SK-N-SH (cell line): ENCODE measurements at regions not wholly inside any gene's neighbourhood (a gene's known extent, or its start where the extent isn't known, plus 50 kb on each side); places are given as distances from the start of the nearest gene placed in this dataset.

Experiments
- CTCF ChIA-PET: fragments of 300-600, 350-600 bp; formaldehyde crosslinking; extraction: SDS; loops from one replicate; lab custom pipeline; 2021; lab: Yijun Ruan, JAX
- POLR2A ChIA-PET: fragments of 350-600 bp; sonication (Branson Sonifier 250); formaldehyde crosslinking; extraction: SDS; loops from one replicate; lab custom pipeline; 2020; ENCODE audit warnings: antibody characterized with exemption, inconsistent platforms; lab: Yijun Ruan, JAX
- DNase-seq: peaks from one replicate; pipeline ENCODE4 v3.0.0; 2012
- H2AFZ ChIP-seq: fragments of 200-600 bp; sonication (generic); 2 replicates; pipeline ENCODE4 v1.8.1; 2016; ENCODE audit warnings: antibody characterized with exemption, mild to moderate bottlenecking, low read depth
- H3F3A ChIP-seq: fragments of 200-600 bp; sonication (generic); replicated peaks from 2 replicates; pipeline ENCODE3; 2016; ENCODE audit warnings: antibody characterized with exemption, mild to moderate bottlenecking; ENCODE audit not compliant: insufficient read depth
- H3K27ac ChIP-seq, 2 experiments: fragments of 200-500 bp in 1 of 2; fragments of 200-600 bp in 1 of 2; sonication (Bioruptor generic) in 1 of 2; sonication (generic), shearing (Covaris generic) in 1 of 2; 2 replicates each; pipeline versions ENCODE4 v1.5.1 to v1.6.1; 2014 to 2016; ENCODE audit warnings: low read depth in 2 of 2, inconsistent platforms in 1 of 2, low read length in 1 of 2, mild to moderate bottlenecking in 1 of 2, mixed read lengths in 1 of 2
- H3K27me3 ChIP-seq: fragments of 200-600 bp; sonication (generic), shearing (Covaris generic); 2 replicates; pipeline ENCODE4 v1.6.1; 2016; ENCODE audit warnings: mixed run types; ENCODE audit not compliant: insufficient read depth
- H3K36me3 ChIP-seq, 2 experiments: fragments of 200-500 bp in 1 of 2; fragments of 200-600 bp in 1 of 2; sonication (Bioruptor generic) in 1 of 2; sonication (generic) in 1 of 2; replicated peaks in 1 of 2; 2 replicates each; pipeline versions ENCODE3 to v1.5.1; 2014 to 2016; ENCODE audit warnings: low read length in 1 of 2, mild to moderate bottlenecking in 1 of 2; ENCODE audit not compliant: insufficient read depth in 2 of 2, control insufficient read depth in 1 of 2
- H3K4me1 ChIP-seq, 2 experiments: fragments of 200-500 bp in 1 of 2; fragments of 200-600 bp in 1 of 2; sonication (Bioruptor generic) in 1 of 2; sonication (generic), shearing (Covaris generic) in 1 of 2; 2 replicates each; pipeline versions ENCODE4 v1.5.1 to v1.6.1; 2014 to 2016; ENCODE audit warnings: low read depth in 1 of 2, low read length in 1 of 2, mixed run types in 1 of 2; ENCODE audit not compliant: insufficient read depth in 2 of 2, control insufficient read depth in 1 of 2
- H3K4me2 ChIP-seq: fragments of 200-600 bp; sonication (generic), shearing (Covaris generic); 2 replicates; pipeline ENCODE4 v1.6.1; 2017; ENCODE audit warnings: mixed run types
- H3K4me3 ChIP-seq, 2 experiments: fragments of 200-500 bp in 1 of 2; fragments of 200-600 bp in 1 of 2; sonication (Bioruptor generic) in 1 of 2; sonication (generic), shearing (Covaris generic) in 1 of 2; 2 replicates each; pipeline versions ENCODE4 v1.5.1 to v1.8.1; 2014 to 2016; ENCODE audit warnings: low read depth in 2 of 2, inconsistent platforms in 1 of 2, low read length in 1 of 2, mild to moderate bottlenecking in 1 of 2, mixed read lengths in 1 of 2, moderate library complexity in 1 of 2
- H3K79me2 ChIP-seq: fragments of 200-600 bp; sonication (generic); 2 replicates; pipeline ENCODE4 v1.8.1; 2017; ENCODE audit warnings: mild to moderate bottlenecking; ENCODE audit not compliant: insufficient read depth
- H3K9ac ChIP-seq: fragments of 200-600 bp; sonication (generic); 2 replicates; pipeline ENCODE4 v1.6.1; 2017; ENCODE audit warnings: mixed run types
- H3K9me2 ChIP-seq: fragments of 200-600 bp; sonication (generic); 2 replicates; pipeline ENCODE4 v1.6.1; 2017; ENCODE audit warnings: mixed run types
- H3K9me3 ChIP-seq: fragments of 200-600 bp; sonication (generic); 2 replicates; pipeline ENCODE4 v1.6.1; 2017; ENCODE audit warnings: mixed run types, mild to moderate bottlenecking, moderate library complexity
- H4K20me1 ChIP-seq: fragments of 200-600 bp; sonication (generic); 2 replicates; pipeline ENCODE4 v1.6.1; 2017; ENCODE audit warnings: mild to moderate bottlenecking, mixed run types; ENCODE audit not compliant: insufficient read depth
- ELF1 ChIP-seq: IDR thresholded peaks from 2 replicates; pipeline ENCODE4 v1.4.0; 2012
- EP300 ChIP-seq, 2 experiments: IDR thresholded peaks; 2 replicates each; pipeline versions ENCODE4 v1.4.0 to v1.6.1; 2012; ENCODE audit warnings: borderline replicate concordance in 1 of 2, low read depth in 1 of 2, low read length in 1 of 2
- FOXJ3 ChIP-seq: sonication (generic); formaldehyde crosslinking; IDR thresholded peaks from 2 replicates; pipeline ENCODE4 v1.5.1; 2020; ENCODE audit warnings: mild to moderate bottlenecking, missing genetic modification reagents
- GABPA ChIP-seq: IDR thresholded peaks from 2 replicates; pipeline ENCODE4 v1.4.0; 2012; ENCODE audit warnings: low read depth, mild to moderate bottlenecking
- JUND ChIP-seq: IDR thresholded peaks from 2 replicates; pipeline ENCODE4 v1.4.0; 2012
- MEF2A ChIP-seq: IDR thresholded peaks from 2 replicates; pipeline ENCODE4 v1.4.0; 2012; ENCODE audit warnings: low read depth, borderline replicate concordance
- NRF1 ChIP-seq: IDR thresholded peaks from 2 replicates; pipeline ENCODE4 v1.6.1; 2012; ENCODE audit warnings: low read depth, mild to moderate bottlenecking, low read length
- POLR2AphosphoS5 ChIP-seq: IDR thresholded peaks from 2 replicates; pipeline ENCODE4 v1.6.1; 2012; ENCODE audit warnings: low read depth, low read length
- RAD21 ChIP-seq: IDR thresholded peaks from 2 replicates; pipeline ENCODE4 v1.6.1; 2012; ENCODE audit warnings: mild to moderate bottlenecking, low read length
- RCOR1 ChIP-seq: fragments of 150-350 bp; IDR thresholded peaks from 2 replicates; pipeline ENCODE4 v1.6.1; 2017; ENCODE audit warnings: antibody characterized with exemption, low read length
- SIN3A ChIP-seq: IDR thresholded peaks from 2 replicates; pipeline ENCODE4 v1.6.1; 2012; ENCODE audit warnings: low read depth, mild to moderate bottlenecking, low read length, moderate library complexity, borderline replicate concordance
- SMC3 ChIP-seq: IDR thresholded peaks from 2 replicates; pipeline ENCODE4 v1.6.1; 2012; ENCODE audit warnings: low read depth, low read length, improper control_type of control experiment
- TAF1 ChIP-seq: IDR thresholded peaks from 2 replicates; pipeline ENCODE4 v1.6.1; 2012; ENCODE audit warnings: low read depth, mild to moderate bottlenecking, low read length, moderate library complexity, borderline replicate concordance
- TCF12 ChIP-seq: IDR thresholded peaks from 2 replicates; pipeline ENCODE4 v1.4.0; 2012
- USF1 ChIP-seq: IDR thresholded peaks from 2 replicates; pipeline ENCODE4 v1.4.0; 2012; ENCODE audit warnings: low read depth, borderline replicate concordance
- WGBS: methylation state at CpG from one replicate; pipeline ENCODE4 v1.1.6; 2017; ENCODE audit warnings: low lambda C conversion rate; 5-methylcytosine and 5-hydroxymethylcytosine counted together
- TF ChIP-seq, protein P1 (sequence below): IDR thresholded peaks from 2 replicates; pipeline ENCODE4 v1.6.1; 2012; ENCODE audit warnings: mild to moderate bottlenecking, low read depth, low read length, moderate library complexity
- TF ChIP-seq, protein P2 (sequence below): IDR thresholded peaks from 2 replicates; pipeline ENCODE4 v1.4.0; 2012; ENCODE audit warnings: low read depth
- TF ChIP-seq, protein P3 (sequence below): fragments of 200-600 bp; sonication (generic); IDR thresholded peaks from 2 replicates; pipeline ENCODE4 v1.6.1; 2017; ENCODE audit warnings: antibody characterized with exemption, mild to moderate bottlenecking, moderate library complexity
- TF ChIP-seq, protein P4 (sequence below): IDR thresholded peaks from 2 replicates; pipeline ENCODE4; 2012

DNA sequence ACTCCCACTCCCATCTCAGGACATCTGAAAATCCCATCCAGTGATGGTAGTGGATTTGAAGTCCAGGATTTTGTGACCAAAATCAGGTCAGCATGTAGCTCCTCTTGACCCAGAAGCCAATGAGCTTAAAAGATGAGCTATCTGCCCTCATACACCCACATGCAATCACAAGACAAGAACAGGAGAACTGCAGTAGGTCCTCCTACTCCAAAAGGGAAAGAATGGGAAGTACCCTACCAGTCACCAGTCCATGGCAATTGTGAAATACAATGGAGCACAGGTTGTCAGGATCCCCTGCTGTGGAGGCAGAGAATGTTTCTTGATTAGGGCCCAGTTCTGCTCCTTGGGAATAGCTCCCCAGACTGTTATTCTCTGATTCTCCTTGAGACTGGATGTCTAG is 347.3 kb upstream of the CNR1 start:
- H3K27ac ChIP-seq = no peak overlapping the region
- H4K20me1 ChIP-seq = no peaks in the 10 kb centered on the region
- H3F3A ChIP-seq = no peaks in the 10 kb centered on the region
- TF ChIP-seq TAF1 (no peak), POLR2AphosphoS5 (no peak), SMC3 (no peak)
- TF ChIP-seq, all 33 proteins: peak for 0
- Histone ChIP-seq H3K9me2 (no peaks in the 10 kb centered on the region), H3K79me2 (no peaks in the 10 kb centered on the region), H3K9me3 (no peaks in the 10 kb centered on the region), H3K4me1 (no peaks in the 10 kb centered on the region), H3K4me3 (no peak overlapping the region), H3K9ac (no peak overlapping the region), H3K4me2 (no peak overlapping the region), H2AFZ (no peak overlapping the region), H3K36me3 (no peaks in the 10 kb centered on the region), H3K27me3 (no peaks in the 10 kb centered on the region)
- DNase-seq = no peak
- ChIA-PET POLR2A (no interaction called here), CTCF (no interaction called here)

DNA sequence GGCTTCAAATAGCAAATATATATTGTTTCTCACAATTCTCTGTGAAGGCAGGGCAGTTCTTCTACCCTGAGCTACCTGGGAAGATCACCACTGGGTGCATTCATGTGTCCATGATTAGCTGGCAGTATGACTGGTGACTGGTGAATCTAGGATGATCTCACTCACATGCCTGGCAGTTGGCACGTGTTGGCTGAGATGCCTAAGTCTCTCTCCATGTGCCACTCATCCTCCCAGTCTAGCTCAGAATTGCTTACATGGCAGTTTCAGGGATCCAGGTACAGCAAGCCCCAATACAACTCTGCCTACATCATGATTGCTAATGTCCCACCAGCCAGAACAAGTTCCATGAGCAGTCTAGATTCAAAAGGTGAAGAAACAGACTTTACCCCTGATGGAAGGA is 346.8 kb upstream of the CNR1 start:
- WGBS = 0% methylated on average over 1 of the region's 1 CpG
- Histone ChIP-seq H4K20me1 (no peaks in the 10 kb centered on the region), H3F3A (no peaks in the 10 kb centered on the region), H3K27me3 (no peaks in the 10 kb centered on the region), H3K9me2 (no peaks in the 10 kb centered on the region), H3K4me2 (no peak overlapping the region), H2AFZ (no peak overlapping the region), H3K4me1 (no peaks in the 10 kb centered on the region), H3K9me3 (no peaks in the 10 kb centered on the region)
- POLR2A ChIA-PET = no interaction called here
- TF ChIP-seq GABPA = no peak
- TF ChIP-seq, protein P1, sequence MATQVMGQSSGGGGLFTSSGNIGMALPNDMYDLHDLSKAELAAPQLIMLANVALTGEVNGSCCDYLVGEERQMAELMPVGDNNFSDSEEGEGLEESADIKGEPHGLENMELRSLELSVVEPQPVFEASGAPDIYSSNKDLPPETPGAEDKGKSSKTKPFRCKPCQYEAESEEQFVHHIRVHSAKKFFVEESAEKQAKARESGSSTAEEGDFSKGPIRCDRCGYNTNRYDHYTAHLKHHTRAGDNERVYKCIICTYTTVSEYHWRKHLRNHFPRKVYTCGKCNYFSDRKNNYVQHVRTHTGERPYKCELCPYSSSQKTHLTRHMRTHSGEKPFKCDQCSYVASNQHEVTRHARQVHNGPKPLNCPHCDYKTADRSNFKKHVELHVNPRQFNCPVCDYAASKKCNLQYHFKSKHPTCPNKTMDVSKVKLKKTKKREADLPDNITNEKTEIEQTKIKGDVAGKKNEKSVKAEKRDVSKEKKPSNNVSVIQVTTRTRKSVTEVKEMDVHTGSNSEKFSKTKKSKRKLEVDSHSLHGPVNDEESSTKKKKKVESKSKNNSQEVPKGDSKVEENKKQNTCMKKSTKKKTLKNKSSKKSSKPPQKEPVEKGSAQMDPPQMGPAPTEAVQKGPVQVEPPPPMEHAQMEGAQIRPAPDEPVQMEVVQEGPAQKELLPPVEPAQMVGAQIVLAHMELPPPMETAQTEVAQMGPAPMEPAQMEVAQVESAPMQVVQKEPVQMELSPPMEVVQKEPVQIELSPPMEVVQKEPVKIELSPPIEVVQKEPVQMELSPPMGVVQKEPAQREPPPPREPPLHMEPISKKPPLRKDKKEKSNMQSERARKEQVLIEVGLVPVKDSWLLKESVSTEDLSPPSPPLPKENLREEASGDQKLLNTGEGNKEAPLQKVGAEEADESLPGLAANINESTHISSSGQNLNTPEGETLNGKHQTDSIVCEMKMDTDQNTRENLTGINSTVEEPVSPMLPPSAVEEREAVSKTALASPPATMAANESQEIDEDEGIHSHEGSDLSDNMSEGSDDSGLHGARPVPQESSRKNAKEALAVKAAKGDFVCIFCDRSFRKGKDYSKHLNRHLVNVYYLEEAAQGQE = no peak
- no peak for TF ChIP-seq NRF1
- no peak for TF ChIP-seq JUND
- TF ChIP-seq EP300 (IDR thresholded peaks at IDR 0.05; ENCODE audit: borderline replicate concordance in 1 of 2, low read depth in 1 of 2, low read length in 1 of 2) = no peak
- TF ChIP-seq, protein P2, sequence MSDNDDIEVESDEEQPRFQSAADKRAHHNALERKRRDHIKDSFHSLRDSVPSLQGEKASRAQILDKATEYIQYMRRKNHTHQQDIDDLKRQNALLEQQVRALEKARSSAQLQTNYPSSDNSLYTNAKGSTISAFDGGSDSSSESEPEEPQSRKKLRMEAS = no peak
- TF ChIP-seq RCOR1 = no peak
- TF ChIP-seq SIN3A = no peak
- TF ChIP-seq USF1 = no peak
- no peak for TF ChIP-seq MEF2A
- TF ChIP-seq ELF1 = no peak
- no peak for TF ChIP-seq POLR2AphosphoS5
- no peak for TF ChIP-seq FOXJ3 (CRISPR knock-in tag)
- no peak for TF ChIP-seq RAD21
- TF ChIP-seq, protein P3, sequence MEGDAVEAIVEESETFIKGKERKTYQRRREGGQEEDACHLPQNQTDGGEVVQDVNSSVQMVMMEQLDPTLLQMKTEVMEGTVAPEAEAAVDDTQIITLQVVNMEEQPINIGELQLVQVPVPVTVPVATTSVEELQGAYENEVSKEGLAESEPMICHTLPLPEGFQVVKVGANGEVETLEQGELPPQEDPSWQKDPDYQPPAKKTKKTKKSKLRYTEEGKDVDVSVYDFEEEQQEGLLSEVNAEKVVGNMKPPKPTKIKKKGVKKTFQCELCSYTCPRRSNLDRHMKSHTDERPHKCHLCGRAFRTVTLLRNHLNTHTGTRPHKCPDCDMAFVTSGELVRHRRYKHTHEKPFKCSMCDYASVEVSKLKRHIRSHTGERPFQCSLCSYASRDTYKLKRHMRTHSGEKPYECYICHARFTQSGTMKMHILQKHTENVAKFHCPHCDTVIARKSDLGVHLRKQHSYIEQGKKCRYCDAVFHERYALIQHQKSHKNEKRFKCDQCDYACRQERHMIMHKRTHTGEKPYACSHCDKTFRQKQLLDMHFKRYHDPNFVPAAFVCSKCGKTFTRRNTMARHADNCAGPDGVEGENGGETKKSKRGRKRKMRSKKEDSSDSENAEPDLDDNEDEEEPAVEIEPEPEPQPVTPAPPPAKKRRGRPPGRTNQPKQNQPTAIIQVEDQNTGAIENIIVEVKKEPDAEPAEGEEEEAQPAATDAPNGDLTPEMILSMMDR = no peak
- TF ChIP-seq TCF12 = no peak
- TF ChIP-seq, protein P4, sequence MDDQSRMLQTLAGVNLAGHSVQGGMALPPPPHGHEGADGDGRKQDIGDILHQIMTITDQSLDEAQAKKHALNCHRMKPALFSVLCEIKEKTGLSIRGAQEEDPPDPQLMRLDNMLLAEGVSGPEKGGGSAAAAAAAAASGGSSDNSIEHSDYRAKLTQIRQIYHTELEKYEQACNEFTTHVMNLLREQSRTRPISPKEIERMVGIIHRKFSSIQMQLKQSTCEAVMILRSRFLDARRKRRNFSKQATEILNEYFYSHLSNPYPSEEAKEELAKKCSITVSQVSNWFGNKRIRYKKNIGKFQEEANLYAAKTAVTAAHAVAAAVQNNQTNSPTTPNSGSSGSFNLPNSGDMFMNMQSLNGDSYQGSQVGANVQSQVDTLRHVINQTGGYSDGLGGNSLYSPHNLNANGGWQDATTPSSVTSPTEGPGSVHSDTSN = no peak
- TF ChIP-seq, all 33 proteins: peak for 0
- no peak overlapping the region for H3K4me3 ChIP-seq
- no peaks in the 10 kb centered on the region for H3K36me3 ChIP-seq
- no peak overlapping the region for H3K27ac ChIP-seq
- no peaks in the 10 kb centered on the region for H3K79me2 ChIP-seq
- CTCF ChIA-PET = no interaction called here
- H3K9ac ChIP-seq = no peak overlapping the region
- no peak for DNase-seq
